Lung (tissue), 11 donors: ENCODE measurements at regions not wholly inside any gene's neighbourhood (a gene's known extent, or its start where the extent isn't known, plus 50 kb on each side); places are given as distances from the start of the nearest gene placed in this dataset.

ENCODE experiments used
- ATAC-seq: fragments of 200-7000 bp; cut with Tn5 transposase; one replicate; pipeline ENCODE4 v1.9.1; 2020; ENCODE audit warnings: moderate number of reproducible peaks; ENCODE audit not compliant: insufficient read depth, low FRiP score
- DNase-seq, 3 donors: peaks; one replicate each; pipeline ENCODE4 v3.0.0-alpha.2; 2013 to 2017
- H3K27ac ChIP-seq, 2 donors: one replicate each; pipeline ENCODE4 v1.5.1; 2013; ENCODE audit warnings: mild to moderate bottlenecking in 2 of 2, moderate library complexity in 2 of 2, control low read depth in 1 of 2, inconsistent platforms in 1 of 2, low read depth in 1 of 2, low read length in 1 of 2
- H3K27me3 ChIP-seq, 3 donors: one replicate each; pipeline ENCODE4 v1.5.1; 2013; ENCODE audit warnings: low read length in 2 of 3; ENCODE audit not compliant: control insufficient read depth in 3 of 3, insufficient read depth in 3 of 3
- H3K36me3 ChIP-seq, 4 donors: one replicate each; pipeline ENCODE4 v1.5.1; 2013; ENCODE audit warnings: low read length in 4 of 4, mild to moderate bottlenecking in 1 of 4, moderate library complexity in 1 of 4; ENCODE audit not compliant: control insufficient read depth in 4 of 4, insufficient read depth in 4 of 4
- H3K4me1 ChIP-seq, 5 donors: one replicate each; pipeline ENCODE4 v1.5.1; 2013; ENCODE audit warnings: low read length in 5 of 5, mild to moderate bottlenecking in 2 of 5, moderate library complexity in 1 of 5; ENCODE audit not compliant: control insufficient read depth in 5 of 5, insufficient read depth in 5 of 5
- H3K4me3 ChIP-seq: one replicate; pipeline ENCODE4 v1.5.1; 2013; ENCODE audit warnings: mild to moderate bottlenecking, control low read depth, moderate library complexity
- H3K9ac ChIP-seq, 2 donors: one replicate each; pipeline ENCODE4 v1.5.1; 2013; ENCODE audit warnings: low read length in 2 of 2, control low read depth in 1 of 2; ENCODE audit not compliant: insufficient read depth in 1 of 2
- H3K9me3 ChIP-seq, 4 donors: one replicate each; pipeline ENCODE4 v1.5.1; 2013; ENCODE audit warnings: low read length in 3 of 4, mild to moderate bottlenecking in 1 of 4, moderate library complexity in 1 of 4; ENCODE audit not compliant: control insufficient read depth in 4 of 4, insufficient read depth in 3 of 4
- WGBS, 2 donors: extraction: QIAGEN DNeasy Blood & Tissue Kit; methylation state at CpG; one replicate each; pipeline ENCODE4 v1.1.7; 2013; 5-methylcytosine and 5-hydroxymethylcytosine counted together
- TF ChIP-seq, protein P1 (sequence below): IDR thresholded peaks from 2 replicates; pipeline ENCODE4 v1.5.1; 2012; ENCODE audit warnings: mild to moderate bottlenecking; ENCODE audit errors: control extremely low read depth, extremely low read depth
- donor health status: control.
- donor health status: control.
- donor health status: Bipolar disorder and iron deficiency.
- donor health status: healthy.
- donor health status: DM: yes; HTN: yes; CAD: no.

DNA sequence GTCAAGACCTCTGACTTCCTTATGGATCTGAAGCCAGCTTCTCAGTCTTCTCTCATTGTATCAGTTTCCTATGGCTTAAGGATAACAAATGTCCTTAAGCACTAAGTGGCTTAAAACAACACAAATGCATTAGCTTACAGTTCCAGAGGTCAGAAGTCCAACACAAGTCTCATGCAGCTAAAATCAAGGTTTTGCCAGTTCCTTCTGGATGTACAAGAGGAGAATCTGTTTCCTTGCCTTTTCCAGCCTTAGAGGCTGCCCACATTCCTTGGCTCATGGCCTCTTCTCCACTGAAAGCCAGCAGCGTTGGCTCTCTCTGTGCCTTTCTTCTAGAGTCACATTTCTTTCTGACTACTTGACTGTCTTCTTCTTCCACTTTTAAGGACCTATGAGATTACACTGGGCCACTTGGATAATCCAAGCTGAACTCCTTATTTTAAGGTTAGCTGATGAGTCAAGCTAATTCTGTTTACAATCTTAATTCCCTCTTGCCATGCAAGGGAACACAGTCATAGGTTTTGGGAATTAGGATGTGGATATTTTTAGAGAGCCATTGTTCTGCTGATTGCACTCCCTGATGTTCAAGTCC is 179.0 kb downstream of the BCAS1 start:
- ATAC-seq (no peak), DNase-seq (no peak)
- Histone ChIP-seq H3K4me3 (no peak overlapping the region), H3K4me1 (peaks cover 0 to 2% (median 0%) of the 10 kb centered on the region in 5 donors), H3K9ac (no peak overlapping the region), H3K27me3 (no peaks in the 10 kb centered on the region), H3K27ac (no peak overlapping the region), H3K36me3 (no peaks in the 10 kb centered on the region), H3K9me3 (peaks cover 0 to 3% (median under 1%) of the 10 kb centered on the region in 4 donors)
- 79 to 94% methylated on average over 1 of the region's 1 CpG for WGBS, 2 donors
- TF ChIP-seq, protein P1, sequence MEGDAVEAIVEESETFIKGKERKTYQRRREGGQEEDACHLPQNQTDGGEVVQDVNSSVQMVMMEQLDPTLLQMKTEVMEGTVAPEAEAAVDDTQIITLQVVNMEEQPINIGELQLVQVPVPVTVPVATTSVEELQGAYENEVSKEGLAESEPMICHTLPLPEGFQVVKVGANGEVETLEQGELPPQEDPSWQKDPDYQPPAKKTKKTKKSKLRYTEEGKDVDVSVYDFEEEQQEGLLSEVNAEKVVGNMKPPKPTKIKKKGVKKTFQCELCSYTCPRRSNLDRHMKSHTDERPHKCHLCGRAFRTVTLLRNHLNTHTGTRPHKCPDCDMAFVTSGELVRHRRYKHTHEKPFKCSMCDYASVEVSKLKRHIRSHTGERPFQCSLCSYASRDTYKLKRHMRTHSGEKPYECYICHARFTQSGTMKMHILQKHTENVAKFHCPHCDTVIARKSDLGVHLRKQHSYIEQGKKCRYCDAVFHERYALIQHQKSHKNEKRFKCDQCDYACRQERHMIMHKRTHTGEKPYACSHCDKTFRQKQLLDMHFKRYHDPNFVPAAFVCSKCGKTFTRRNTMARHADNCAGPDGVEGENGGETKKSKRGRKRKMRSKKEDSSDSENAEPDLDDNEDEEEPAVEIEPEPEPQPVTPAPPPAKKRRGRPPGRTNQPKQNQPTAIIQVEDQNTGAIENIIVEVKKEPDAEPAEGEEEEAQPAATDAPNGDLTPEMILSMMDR = no peak

DNA sequence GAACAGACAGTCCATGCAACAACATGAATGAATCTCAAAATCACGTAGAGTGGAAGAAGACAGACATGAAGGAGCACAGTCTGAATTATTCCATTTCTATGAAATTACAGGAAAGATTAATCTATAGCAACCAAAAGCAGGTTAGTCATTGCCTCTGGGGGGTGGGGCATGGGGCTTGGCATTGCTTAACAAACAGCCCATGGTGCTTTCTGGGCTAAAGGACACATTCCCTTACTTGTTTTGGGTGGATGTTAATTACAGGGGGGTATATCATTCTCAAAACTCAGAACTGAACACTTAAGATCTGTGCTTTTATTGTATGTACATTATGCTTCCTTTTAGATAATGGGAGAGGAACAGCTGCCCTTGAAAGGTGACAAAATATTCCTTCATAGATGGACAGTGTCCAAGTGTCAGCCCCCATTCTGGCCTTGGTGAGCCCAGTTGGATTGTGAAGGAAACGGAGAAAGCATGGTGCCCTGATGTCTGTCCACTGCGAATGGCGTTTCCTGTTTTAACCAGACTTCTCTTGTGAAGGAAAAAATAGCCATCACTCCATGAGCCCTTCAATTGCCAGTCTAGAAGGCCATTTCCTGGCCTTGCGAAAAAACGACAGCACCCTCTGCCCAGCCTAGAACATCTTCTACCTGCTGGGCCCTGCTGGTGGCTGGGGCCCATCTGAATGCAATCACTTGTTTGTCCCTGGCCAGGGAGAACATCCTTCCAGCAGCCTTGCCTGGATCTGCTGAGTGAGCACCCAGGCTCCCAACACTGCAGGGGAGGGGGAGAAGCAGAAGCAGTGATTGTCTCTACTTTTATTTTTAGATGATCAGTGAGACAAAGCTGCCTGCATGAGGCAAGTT is 179.7 kb downstream of the BCAS1 start:
- no peaks in the 10 kb centered on the region for H3K27me3 ChIP-seq
- H3K9ac ChIP-seq = no peak overlapping the region
- H3K4me1 ChIP-seq = peaks cover 0 to 2% (median 0%) of the 10 kb centered on the region in 5 donors
- H3K4me3 ChIP-seq = no peak overlapping the region
- H3K27ac ChIP-seq = peak overlapping the region in 1 of 2 donors; percentile 21
- 73 to 82% methylated on average over 6 of the region's 6 CpGs for WGBS, 2 donors
- no peak for ATAC-seq
- DNase-seq = no peak
- H3K36me3 ChIP-seq = no peaks in the 10 kb centered on the region
- peaks cover 0 to 3% (median under 1%) of the 10 kb centered on the region in 4 donors for H3K9me3 ChIP-seq
- TF ChIP-seq, protein P1 = no peak

DNA sequence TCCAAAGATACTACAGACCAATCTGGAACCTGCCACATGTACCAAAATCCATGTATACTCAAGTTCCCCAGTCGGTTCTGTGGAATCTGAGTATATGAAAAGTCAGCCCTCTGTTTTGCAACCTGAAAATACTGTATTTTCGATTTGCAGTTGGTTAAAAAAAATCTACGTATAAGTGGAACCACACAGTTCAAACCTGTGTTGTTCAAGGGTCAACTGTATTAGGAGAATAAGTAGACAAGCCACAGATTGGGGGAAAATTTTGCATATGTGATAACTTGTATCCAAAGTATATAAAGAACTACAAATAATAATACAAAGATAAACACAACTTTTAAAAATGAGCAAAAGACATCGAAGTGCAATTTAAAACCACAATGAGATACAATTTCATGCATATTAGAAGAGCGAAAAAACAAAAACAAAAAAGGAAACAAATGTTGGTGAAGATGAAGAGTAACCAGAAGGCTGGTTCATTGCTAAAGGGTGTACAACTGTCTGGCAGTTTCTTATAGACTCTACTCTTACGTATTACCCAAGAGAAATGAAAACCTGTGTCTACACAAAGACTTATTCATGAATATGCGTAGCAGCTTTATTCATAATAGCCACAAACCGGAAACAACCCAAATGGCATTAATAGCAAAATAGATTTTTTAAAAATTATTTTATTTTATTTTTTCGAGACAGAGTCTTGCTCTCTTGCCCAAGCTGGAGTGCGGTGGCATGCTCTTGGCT is 180.8 kb downstream of the BCAS1 start:
- H3K36me3 ChIP-seq = no peaks in the 10 kb centered on the region
- no peak overlapping the region for H3K27ac ChIP-seq
- H3K4me1 ChIP-seq = peaks cover 0 to 2% (median 0%) of the 10 kb centered on the region in 5 donors
- H3K9me3 ChIP-seq = peaks cover 0 to 3% (median under 1%) of the 10 kb centered on the region in 4 donors
- 97% methylated on average over 10 of the region's 10 CpGs for WGBS, 2 donors
- no peak for ATAC-seq
- H3K27me3 ChIP-seq = no peaks in the 10 kb centered on the region
- DNase-seq = no peak
- no peak overlapping the region for H3K4me3 ChIP-seq
- H3K9ac ChIP-seq = no peak overlapping the region
- TF ChIP-seq, protein P1 = no peak
